GM18858 (cell line): ENCODE measurements at regions not wholly inside any gene's neighbourhood (a gene's known extent, or its start where the extent isn't known, plus 50 kb on each side); places are given as distances from the start of the nearest gene placed in this dataset.
"Not testable (repeated sequence)": the region's sequence is repeated elsewhere in the genome, so short reads cannot be mapped to it uniquely, and the experiment has no call there.

Experiments
- ATAC-seq: cut with Tn5 transposase; IDR thresholded peaks from one replicate; pipeline ENCODE4 v1.9.1; 2021; ENCODE audit not compliant: unreplicated experiment

DNA sequence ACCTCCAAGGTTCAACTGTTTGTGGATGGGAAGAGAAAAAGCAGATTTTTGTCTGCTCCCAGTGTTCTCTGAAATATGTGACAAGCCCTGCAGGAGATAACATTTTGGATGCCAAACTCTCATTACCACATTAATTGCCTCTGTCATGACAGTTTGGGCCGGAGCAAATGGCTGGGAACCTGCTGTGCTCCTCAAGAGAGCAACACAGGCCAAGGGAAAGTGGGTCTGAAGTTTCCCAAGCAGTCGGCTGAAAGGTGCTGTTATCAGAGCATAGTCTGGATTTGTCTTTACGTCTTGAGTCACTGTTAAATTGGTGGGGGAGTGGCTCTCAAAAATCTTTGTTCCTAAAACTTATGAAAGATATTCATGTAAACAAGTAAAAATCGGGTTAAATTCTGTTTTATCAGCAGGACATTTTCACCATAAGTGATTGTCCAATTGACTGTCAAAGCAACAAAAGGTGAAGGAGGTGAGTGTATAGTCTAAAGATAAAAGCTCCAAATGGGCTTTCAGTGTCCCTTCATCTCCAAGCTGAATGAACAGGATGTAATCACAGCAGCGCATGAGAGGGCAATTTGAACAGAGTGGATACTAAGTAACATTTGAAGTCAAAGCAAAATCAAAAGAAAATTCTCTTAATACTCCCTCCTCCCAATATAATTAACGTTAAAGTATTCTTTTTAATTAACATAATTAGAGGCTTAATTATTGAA lies 844.8 kb downstream of the PCDH17 start:
- no peak for ATAC-seq

DNA sequence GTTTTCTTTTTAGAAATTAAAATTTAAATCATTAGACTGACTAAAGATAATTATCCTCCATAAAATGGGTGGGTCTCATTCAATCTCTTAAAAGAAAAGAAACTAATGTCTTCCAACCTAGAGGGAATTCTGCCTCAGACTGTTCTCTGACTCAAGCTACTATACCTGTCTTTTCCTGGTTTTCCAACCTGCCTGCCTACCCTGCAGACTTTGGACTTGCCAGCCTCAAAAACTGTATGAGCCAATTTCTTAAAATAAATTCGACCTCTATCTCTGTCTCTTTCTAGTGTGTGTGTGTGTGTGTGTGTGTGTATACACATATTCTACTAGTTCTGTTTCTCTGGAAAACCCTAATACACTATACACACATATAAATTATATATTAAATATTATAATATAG lies 847.3 kb downstream of the PCDH17 start:
- no peak for ATAC-seq

DNA sequence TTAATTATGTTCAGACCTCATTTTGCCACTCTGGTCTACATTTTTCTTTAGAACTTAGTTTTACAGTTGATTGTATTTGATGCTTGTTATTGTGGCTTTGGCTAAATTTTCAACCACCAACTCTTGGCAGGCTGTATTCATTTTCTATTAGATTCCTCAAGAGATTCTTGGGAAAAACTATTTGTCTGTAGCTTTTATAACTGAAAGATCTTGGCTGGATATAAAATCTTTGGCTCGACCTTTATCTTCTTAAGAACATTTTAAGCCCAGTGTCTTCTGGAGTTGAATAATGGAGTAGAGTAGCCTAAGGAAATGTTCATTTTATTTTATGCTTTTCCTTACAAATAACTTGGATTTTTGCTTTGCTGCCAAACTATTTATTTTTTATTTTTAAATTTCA lies 848.5 kb downstream of the PCDH17 start:
- ATAC-seq: no peak

GRCh38 chr13:58488251-58488650 lies 856.7 kb downstream of the PCDH17 start:
- ATAC-seq: no peak

DNA sequence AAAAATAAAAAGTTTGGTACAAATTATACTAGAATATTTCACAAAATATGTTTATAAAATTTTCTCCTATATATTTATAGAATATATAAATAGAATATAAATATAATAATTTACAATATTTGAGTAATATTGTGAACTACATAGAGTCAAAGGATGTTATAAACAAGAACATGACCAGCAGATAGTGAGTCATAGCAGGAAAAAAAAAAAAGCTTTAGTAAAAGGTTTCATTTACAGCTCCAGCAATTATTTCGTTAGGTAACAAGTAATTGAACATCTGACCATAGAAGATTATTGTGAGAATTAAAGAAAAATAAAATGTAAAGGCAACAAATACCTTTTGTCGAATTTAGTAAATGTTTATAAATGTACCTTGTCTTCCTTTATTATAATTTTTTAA lies 864.1 kb downstream of the PCDH17 start:
- no peak for ATAC-seq

DNA sequence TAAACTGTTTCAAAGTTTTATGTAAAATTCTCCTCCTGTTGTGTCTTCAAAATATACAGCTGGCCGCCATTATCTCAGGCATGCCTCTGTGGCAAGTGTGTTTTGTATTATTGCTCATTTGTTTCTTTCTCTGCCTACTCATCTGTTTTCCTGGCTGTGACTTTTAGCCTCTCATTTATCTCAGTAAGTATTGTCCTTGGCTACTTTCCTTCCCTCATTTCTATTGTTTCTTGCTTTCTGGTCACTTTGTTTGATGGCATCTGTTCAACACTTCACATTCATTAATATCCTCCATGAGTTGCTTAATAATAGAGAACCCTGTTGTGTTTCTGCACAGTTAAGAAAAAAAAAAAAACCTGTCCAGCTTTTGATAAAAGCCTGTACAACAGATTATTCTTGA lies 869.4 kb downstream of the PCDH17 start:
- no peak for ATAC-seq

DNA sequence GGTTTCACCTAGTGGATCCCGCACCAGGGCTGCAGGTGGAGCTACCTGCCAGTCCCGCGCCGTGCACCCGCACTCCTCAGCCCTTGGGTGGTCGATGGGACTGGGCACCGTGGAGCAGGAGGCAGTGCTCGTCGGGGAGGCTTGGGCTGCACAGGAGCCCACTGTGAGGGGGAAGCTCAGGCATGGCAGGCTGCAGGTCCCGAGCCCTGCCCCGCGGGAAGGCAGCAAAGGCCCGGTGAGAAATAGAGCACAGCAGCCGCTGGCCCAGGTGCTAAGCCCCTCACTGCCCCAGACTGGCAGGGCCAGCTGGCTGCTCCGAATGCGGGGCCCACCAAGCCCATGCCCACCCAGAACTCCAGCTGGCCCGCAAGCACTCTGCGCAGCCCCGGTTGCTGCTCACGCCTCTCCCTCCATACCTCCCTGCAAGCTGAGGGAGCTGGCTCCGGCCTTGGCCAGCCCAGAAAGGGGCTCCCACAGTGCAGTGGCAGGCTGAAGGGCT lies 872.7 kb downstream of the PCDH17 start:
- not testable (repeated sequence) for ATAC-seq

DNA sequence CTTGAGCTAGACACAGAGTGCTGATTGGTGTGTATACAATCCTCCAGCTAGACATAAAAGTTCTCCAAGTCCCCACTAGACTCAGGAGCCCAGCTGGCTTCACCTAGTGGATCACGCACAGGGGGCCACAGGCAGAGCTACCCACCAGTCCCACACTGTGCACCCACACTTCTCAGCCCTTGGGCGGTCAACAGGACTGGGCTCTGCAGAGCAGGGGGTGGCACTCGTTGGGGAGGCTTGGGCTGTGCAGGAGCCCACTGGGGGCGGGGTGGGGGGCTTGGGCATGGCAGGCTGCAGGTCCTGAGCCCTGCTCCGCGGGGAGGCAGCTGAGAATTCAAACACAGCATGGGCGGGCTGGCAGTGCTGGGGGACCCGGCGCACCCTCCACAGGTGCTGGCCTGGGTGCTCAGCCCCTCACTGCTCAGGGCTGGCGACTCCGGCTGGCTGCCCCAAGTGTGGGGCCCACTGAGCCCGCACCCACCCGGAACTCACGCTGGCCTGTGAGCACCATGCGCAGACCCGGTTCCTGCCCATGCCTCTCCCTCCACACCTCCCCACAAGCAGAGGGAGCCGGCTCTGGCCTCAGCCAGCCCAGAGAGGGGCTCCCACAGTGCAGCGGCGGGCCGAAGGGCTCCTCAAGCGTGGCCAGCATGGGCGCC lies 873.8 kb downstream of the PCDH17 start:
- ATAC-seq: not testable (repeated sequence)

GRCh38 chr13:58528351-58528750 lies 896.8 kb downstream of the PCDH17 start:
- ATAC-seq: no peak

GRCh38 chr13:58531614-58532013 lies 900.1 kb downstream of the PCDH17 start:
- no peak for ATAC-seq

- no peak for ATAC-seq
These were observed 911.0 kb downstream of the PCDH17 start for GRCh38 chr13:58542530-58542929.

GRCh38 chr13:58547419-58547818 lies 915.9 kb downstream of the PCDH17 start:
- ATAC-seq: no peak

DNA sequence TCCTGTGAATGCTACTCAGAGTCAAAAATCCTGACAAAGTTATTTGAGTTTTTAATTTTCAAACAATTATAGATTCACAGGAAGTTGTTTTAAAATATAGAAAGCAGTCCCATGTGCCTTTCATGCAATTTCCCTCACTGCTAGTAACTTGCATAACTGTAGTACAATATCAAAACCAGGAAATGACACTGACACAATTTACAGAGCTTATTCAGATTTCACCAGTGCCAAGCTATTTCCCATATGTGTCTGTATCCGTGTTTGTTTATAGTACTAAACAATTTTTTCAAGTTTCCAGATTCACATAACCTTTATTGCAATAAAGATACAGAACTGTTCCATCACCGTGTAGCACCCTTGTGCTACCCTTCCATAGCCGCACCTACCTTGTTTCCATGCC lies 934.6 kb downstream of the PCDH17 start:
- ATAC-seq: no peak

- ATAC-seq: no peak
These were observed 942.2 kb downstream of the PCDH17 start for GRCh38 chr13:58573743-58574142.

DNA sequence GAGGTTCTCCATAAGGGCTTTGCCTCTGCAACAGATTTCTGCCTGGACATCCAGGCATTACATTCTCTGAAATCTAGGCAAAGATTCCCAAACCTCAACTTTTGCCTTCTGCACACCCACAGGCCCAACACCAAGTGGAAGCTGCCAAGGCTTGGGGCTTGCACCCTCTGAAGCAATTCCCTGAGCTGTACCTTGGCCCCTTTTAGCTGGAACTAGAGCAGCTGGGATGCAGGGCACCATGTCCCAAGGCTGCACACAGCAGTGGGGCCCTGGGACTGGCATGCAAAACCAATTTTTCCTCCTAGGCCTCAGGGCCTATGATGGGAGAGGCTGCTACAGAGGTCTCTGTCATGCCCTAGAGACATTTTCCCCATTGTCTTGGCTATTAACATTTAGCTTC lies 943.2 kb downstream of the PCDH17 start:
- no peak for ATAC-seq

GRCh38 chr13:58579468-58579867 lies 947.9 kb downstream of the PCDH17 start:
- no peak for ATAC-seq

- no peak for ATAC-seq
These were observed 952.4 kb downstream of the PCDH17 start for GRCh38 chr13:58583966-58584365.

DNA sequence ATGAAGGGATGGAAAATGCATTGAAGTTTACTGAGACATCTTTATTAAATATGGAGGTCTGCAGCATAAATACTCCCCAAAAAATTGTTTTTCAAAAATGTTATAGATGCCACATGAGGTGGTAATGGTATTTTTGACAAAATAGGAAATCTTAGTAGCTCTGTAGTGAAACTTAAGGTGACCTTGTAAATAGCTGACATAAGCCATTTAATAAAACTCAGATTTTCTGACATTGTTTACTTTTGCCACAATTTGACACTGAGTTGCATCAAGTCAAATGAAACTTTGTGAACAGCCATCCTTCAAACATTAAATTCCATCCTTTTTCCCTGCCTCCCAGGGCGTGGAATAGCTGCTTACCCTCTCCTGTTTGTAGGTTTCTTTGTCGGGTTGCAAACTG lies 953.1 kb downstream of the PCDH17 start:
- no peak for ATAC-seq

- ATAC-seq: peak; percentile 99
These were observed 955.6 kb downstream of the PCDH17 start for GRCh38 chr13:58587183-58587582.

GRCh38 chr13:58592052-58592451 lies 960.5 kb downstream of the PCDH17 start:
- ATAC-seq: no peak

DNA sequence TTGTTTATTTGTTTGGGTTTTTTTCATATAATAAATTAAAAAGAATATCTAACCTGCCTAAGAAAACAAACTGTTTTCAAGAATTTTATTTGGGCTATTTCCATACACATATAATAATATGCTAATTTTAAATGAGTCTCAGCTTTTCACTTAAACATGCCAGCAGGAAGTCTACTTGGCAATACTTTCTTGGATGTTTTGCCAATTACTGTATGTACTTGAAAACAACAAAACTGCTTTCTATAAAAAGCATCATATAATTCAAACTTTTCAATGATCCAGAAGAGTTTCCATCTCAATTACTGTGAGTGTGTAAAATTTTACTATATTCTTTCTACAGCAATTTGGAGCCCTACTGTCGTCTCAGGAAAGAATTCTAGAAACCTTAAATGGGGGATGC lies 961.2 kb downstream of the PCDH17 start:
- ATAC-seq: no peak

GRCh38 chr13:58594747-58595600 lies 963.4 kb downstream of the PCDH17 start:
- ATAC-seq: no peak
